ENCODE measurements at regions not wholly inside any gene's neighbourhood (a gene's known extent, or its start where the extent isn't known, plus 50 kb on each side); places are given as distances from the start of the nearest gene placed in this dataset.

- TF ChIP-seq ZNF513 (tag by site-specific recombination; IDR thresholded peaks at IDR 0.05) (no peak), CTCF (tag by site-specific recombination; IDR thresholded peaks at IDR 0.05) (no peak), ZBTB11 (tag by site-specific recombination; conservative IDR thresholded peaks at IDR 0.05; ENCODE audit: low read depth) (no peak), ZNF362 (tag by site-specific recombination; IDR thresholded peaks at IDR 0.05) (no peak), ZBTB10 (tag by site-specific recombination; IDR thresholded peaks at IDR 0.05) (no peak), ZNF629 (tag by site-specific recombination; IDR thresholded peaks at IDR 0.05) (no peak), ZNF23 (tag by site-specific recombination; IDR thresholded peaks at IDR 0.05; ENCODE audit: borderline replicate concordance) (no peak), ZBTB6 (tag by site-specific recombination; IDR thresholded peaks at IDR 0.05) (no peak)
These were observed 79.3 kb upstream of the ARMC2 start for GRCh38 chr6:108768792-108769524.

Data from HEK293 (cell line).